ENCODE measurements at regions not wholly inside any gene's neighbourhood (a gene's known extent, or its start where the extent isn't known, plus 50 kb on each side); places are given as distances from the start of the nearest gene placed in this dataset.

DNA sequence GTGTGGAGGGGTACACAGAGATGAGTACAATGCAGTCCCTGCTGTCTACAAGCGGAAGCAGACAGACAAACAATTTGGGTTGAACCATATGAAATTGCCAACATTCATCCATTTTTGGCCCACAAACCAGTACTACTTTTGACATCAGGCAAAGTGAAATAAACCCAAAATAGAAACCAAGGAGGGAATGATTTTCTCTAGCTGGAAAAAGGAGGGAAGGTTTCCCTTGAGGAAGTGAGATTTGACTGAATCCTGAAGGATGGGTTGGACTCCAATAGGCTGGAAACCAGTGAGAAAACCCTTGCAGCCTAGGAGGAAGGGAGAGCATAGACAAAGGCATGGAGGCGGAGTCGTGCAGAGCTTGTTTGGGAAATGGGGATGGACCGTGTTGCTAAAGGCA is 63.5 kb upstream of the PJA1 start:
- DNase-seq (ENCODE audit: low read depth in 3 of 3) = no peak

DNA sequence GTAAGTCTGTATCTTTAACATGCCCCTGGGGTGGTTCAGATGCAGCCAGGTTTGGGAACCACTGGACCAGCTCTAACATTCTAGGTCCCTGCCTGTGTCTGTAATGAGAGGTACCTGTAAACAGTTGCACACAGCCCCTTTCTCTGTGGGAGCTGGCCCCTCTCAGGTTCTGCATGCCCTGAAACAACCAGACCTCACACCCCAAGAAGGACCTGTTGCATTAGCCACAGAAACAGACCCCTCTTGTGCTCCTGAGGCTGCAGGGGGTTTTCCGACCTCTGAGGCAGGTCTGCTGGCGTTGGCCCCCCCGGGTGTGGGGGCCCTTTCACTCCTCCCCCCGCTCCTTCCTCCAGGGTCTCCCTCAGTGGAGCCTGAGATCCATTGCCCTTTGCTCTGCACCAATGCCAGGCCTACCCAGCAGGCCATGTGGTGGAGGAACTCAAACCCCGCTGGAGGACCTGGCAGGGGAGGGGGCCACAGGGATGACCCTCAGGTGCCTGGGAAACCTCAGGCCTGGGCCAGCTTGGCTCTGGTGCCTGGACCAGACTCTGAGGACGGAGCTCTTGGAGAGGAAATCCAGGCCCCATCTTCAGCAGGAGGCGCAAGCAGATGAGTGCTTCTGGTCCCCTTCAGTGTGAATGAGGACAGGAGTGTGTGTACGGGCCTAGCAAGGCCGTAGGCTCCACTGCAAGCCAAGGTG is 61.4 kb upstream of the PJA1 start:
- DNase-seq (ENCODE audit: low read depth in 3 of 3) = no peak

DNA sequence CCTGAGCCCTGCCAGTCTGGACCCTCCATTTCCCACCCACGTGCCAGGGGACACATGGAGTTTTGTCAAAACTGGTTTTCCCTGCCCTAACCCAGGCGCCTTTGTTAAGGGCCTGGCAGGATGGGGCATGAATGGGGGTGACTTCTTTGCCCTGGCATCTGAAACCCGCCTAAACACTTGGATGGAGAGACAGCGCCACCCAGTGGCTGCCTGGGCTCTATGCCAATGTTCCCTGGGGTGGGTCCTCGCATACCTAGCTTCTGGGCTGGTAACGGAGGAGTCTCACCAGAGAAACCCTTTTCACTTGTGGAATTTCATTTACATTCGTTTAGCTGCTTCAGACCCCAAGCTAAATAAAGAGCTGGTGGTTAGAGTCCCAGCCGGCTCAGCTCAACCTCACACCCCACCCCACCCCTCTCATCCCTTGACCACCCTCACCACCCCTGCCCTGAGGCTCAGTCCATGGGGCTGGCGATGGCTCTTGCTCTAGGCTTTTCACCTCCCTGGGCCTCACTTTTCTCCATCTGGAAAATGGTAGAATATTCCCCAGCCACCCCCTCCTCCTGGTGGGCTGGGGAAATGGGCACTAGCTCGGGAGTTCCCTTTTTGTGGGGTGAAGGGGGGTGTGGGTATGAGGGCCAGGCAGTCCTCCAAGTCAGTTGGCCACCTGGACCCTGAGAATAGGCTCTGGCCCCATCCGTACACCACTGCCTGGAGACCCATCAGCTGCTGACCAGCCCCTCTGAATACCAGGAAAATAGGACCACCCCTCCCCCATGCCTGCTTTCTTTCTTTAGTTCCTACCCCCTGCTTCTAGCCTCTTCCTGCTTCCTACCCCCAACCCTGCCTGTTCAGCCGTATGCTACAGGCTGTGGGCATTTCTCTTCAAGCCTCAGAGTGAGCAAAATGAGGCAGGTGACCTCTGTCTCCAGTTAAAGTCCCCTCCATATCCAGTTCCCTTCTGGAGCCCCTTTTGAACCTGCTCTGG is 57.1 kb upstream of the PJA1 start:
- DNase-seq (ENCODE audit: low read depth in 3 of 3) = peak; percentile 45 to 70 (median 52)

DNA sequence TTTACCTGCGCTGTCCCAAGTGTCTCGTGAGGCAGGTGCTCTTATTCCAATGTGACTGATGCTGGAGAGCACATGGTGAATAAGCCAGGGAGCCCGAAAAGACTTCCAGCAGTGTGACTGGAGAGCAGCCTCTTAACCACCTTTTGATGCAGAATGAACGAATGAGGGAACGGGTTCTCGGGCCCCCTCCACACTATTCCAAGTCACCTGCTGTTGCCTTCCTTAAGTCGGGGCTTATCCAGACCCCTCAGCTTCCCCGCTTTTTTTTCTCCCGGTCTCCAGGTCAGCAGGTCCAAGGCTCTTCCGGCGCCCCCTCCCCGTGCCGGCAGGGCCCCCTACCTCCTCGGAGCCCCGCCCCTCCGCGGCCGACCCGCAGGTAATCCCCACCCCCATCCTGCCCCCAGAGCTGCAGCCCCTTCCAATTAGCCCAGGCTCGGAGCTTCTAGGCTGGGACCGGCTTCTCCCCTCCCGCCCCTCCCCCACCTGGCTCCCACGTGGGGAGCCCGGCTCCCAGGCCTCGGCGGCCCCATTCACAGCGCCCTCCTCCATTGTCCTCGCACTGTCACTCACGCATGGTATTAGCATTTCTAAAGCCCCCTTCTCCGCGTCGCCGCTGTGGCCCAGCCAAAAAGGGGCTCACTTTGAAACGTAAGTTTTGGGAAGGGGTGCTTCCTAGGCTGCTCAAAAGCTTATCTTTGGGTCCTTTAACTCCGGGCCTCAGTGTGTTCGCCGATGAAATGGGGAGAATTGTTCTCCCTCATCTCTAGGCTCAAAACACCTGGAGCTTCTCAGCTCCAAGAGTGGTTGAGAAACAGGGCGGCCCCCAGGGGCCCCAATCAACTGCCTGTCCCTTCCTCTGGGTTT is 56.2 kb upstream of the PJA1 start:
- DNase-seq (ENCODE audit: low read depth in 3 of 3) = no peak

DNA sequence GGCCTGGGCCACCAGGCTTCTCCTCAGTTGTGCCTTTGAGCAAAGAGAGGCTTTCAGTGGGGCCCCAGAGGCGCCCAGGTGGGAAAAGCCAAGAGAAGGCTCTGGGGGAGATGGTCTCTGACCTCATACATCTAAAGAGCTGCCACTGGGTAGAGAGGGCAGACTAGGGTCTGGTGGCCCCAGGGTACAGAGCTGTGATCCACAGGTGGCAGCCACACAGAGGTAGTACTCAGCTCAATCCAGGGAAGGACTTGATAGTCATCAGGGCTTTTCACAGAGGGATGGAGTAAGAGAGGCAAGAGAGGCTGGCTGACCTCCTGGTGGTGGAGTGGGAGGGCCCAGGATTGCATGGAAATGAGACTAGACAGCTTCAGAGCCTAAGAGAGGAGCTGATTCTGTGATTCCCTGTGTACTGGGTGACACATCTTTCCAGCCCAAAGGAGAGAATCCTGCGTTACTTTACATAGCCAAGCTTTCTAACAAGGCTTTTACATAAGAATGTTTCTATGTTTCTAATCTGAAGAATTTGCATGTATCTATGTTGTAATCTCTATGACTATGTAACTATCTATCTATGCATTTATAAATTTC is 53.2 kb upstream of the PJA1 start:
- no peak for DNase-seq (ENCODE audit: low read depth in 3 of 3)

DNA sequence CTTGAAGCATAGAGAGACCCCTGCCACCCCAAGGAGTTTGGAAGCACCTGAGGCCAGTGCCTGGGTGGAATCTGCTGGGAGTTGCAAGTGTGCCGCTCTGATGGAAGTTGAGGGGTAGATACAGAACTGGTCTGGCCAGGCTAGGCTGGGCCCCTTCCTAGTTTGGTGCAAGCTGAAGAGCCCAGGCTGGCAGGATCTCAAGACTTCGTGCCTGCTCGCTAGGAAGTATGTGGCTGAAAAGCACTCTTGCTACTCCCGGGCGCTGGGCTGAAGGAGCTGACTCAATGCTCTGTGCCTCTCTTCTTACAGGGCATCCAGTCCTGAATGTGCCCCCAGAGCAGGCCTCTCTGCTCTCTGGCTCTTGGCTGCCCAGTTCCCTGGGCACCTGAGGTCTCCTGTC is 51.7 kb upstream of the PJA1 start:
- no peak for DNase-seq (ENCODE audit: low read depth in 3 of 3)

DNA sequence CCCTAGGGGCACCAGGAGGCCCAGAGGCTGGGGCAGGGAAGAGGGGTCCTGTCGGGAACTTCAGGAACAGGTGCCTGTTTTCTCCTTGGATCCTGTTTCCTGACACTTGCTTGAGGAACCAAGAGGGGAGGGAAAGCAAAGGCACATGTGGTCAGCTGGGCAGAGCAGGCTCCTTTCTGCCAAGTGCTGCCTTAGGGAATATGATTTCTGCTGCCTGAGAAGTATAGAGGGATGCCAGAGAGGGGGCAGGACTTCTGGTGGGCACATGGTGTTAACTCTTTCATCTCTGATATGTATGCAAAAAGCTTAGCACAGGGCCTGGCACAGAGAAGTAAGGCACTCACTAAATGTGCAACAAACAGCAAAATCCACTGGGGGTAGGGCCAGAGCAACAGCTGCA is 51.2 kb upstream of the PJA1 start:
- DNase-seq (ENCODE audit: low read depth in 3 of 3) = no peak

DNA sequence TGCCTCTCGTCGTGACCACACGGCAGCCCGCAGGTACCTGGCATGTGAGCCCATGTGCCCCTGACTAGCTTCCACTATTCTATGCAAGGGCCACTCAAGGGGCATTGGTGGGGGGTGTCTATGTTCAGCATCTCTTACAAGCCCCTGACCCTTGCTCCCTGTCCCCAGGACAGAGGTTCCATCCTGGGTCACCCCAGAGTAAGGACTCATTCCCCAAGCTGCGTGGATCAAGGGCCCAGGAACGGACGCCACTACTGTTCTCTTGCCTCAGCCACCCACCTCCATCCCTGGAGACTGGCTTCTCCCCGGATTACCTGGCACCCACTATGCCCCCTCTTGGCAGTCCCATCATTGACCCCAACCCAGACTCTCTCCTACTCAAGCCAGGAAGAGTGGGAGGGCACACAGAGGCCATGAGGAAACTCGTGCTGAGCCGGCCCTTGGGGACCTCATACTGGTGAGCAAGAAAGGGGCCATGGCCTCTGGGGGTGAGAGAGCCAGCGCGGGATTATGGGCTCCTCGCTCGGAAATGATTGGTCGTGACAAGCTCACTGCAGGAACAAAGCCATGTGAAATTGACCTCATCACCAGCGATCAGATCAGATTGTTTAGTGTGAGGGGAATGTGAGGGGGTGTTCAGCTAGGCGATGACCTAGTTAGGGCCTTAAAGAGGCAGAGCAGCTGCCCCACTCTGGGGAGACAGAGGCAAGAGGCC is 50.1 kb upstream of the PJA1 start:
- no peak for DNase-seq (ENCODE audit: low read depth in 3 of 3)

All from stimulated activated CD4-positive, alpha-beta T cell treated with anti-CD3 and anti-CD28 coated beads, TNF-alpha, amount 100 ng/mL, for 48 hours (primary cell).